ENCODE measurements at regions not wholly inside any gene's neighbourhood (a gene's known extent, or its start where the extent isn't known, plus 50 kb on each side); places are given as distances from the start of the nearest gene placed in this dataset.
"Not testable (repeated sequence)": the region's sequence is repeated elsewhere in the genome, so short reads cannot be mapped to it uniquely, and the experiment has no call there.

GRCh38 chr9:81317223-81317622 lies 372.1 kb downstream of the TLE1 start:
- H3K27ac ChIP-seq (replicated peaks in 1 of 4): no peak overlapping the region
- WGBS: 89% methylated on average over 1 of the region's 1 CpG
- intact Hi-C loops (cut with DNase I): no loop called here

GRCh38 chr9:81314490-81314889 lies 374.9 kb downstream of the TLE1 start:
- no peak for DNase-seq (ENCODE audit: extremely low spot score)
- intact Hi-C loops (cut with DNase I): no loop called here
- TF ChIP-seq CTCF (IDR thresholded peaks at IDR 0.05) (no peak), EP300 (IDR thresholded peaks at IDR 0.05) (no peak), POLR2A (IDR thresholded peaks at IDR 0.05; ENCODE audit: low read depth) (no peak), POLR2AphosphoS5 (IDR thresholded peaks at IDR 0.05) (no peak)
- Histone ChIP-seq H3K27ac (replicated peaks in 1 of 4) (no peak overlapping the region), H3K4me3 (no peak overlapping the region), H3K4me1 (no peaks in the 10 kb centered on the region), H3K27me3 (no peaks in the 10 kb centered on the region), H3K9me3 (no peaks in the 10 kb centered on the region), H3K36me3 (no peaks in the 10 kb centered on the region)
- 90% methylated on average over 3 of the region's 3 CpGs for WGBS

More at GRCh38 chr9:81317223-81317622, 372.1 kb downstream of the TLE1 start:
- no peaks in the 10 kb centered on the region for H3K36me3 ChIP-seq
- no peak overlapping the region for H3K4me3 ChIP-seq
- no peaks in the 10 kb centered on the region for H3K27me3 ChIP-seq
- H3K9me3 ChIP-seq: no peaks in the 10 kb centered on the region
- H3K4me1 ChIP-seq: peaks cover 0 to 4% (median 0%) of the 10 kb centered on the region in 4 donors
- no peak for DNase-seq (ENCODE audit: extremely low spot score)
- TF ChIP-seq POLR2A (IDR thresholded peaks at IDR 0.05; ENCODE audit: low read depth) (no peak), EP300 (IDR thresholded peaks at IDR 0.05) (no peak)

GRCh38 chr9:81313877-81314276 lies 375.5 kb downstream of the TLE1 start:
- intact Hi-C loops (cut with DNase I): no loop called here
- H3K9me3 ChIP-seq: no peaks in the 10 kb centered on the region
- 88% methylated on average over 2 of the region's 2 CpGs for WGBS

GRCh38 chr9:81312346-81312745 lies 377.0 kb downstream of the TLE1 start:
- no peaks in the 10 kb centered on the region for H3K36me3 ChIP-seq

More at GRCh38 chr9:81313877-81314276, 375.5 kb downstream of the TLE1 start:
- Histone ChIP-seq H3K36me3 (no peaks in the 10 kb centered on the region), H3K27ac (replicated peaks in 1 of 4) (no peak overlapping the region), H3K4me3 (no peak overlapping the region), H3K4me1 (no peaks in the 10 kb centered on the region), H3K27me3 (no peaks in the 10 kb centered on the region)
- no peak for TF ChIP-seq CTCF (IDR thresholded peaks at IDR 0.05)
- no peak for TF ChIP-seq POLR2AphosphoS5 (IDR thresholded peaks at IDR 0.05)
- TF ChIP-seq POLR2A (IDR thresholded peaks at IDR 0.05; ENCODE audit: low read depth): no peak
- TF ChIP-seq EP300 (IDR thresholded peaks at IDR 0.05): no peak
- no peak for DNase-seq (ENCODE audit: extremely low spot score)

GRCh38 chr9:81308404-81308803 lies 380.9 kb downstream of the TLE1 start:
- TF ChIP-seq EP300 (IDR thresholded peaks at IDR 0.05): no peak
- TF ChIP-seq POLR2AphosphoS5 (IDR thresholded peaks at IDR 0.05): no peak
- no peak for TF ChIP-seq CTCF (IDR thresholded peaks at IDR 0.05)
- no peak for TF ChIP-seq POLR2A (IDR thresholded peaks at IDR 0.05; ENCODE audit: low read depth)
- H3K27me3 ChIP-seq: no peaks in the 10 kb centered on the region
- WGBS: 92% methylated on average over 4 of the region's 4 CpGs
- H3K27ac ChIP-seq (replicated peaks in 1 of 4): no peak overlapping the region
- no peak overlapping the region for H3K4me3 ChIP-seq
- no peaks in the 10 kb centered on the region for H3K9me3 ChIP-seq
- DNase-seq (ENCODE audit: extremely low spot score): no peak
- intact Hi-C loops (cut with DNase I): no loop called here
- no peaks in the 10 kb centered on the region for H3K4me1 ChIP-seq
- no peaks in the 10 kb centered on the region for H3K36me3 ChIP-seq

More at GRCh38 chr9:81312346-81312745, 377.0 kb downstream of the TLE1 start:
- H3K4me1 ChIP-seq: no peaks in the 10 kb centered on the region
- no peaks in the 10 kb centered on the region for H3K9me3 ChIP-seq
- DNase-seq (ENCODE audit: extremely low spot score): no peak
- intact Hi-C loops (cut with DNase I): no loop called here
- H3K27me3 ChIP-seq: no peaks in the 10 kb centered on the region
- no peak overlapping the region for H3K27ac ChIP-seq (replicated peaks in 1 of 4)
- 87% methylated on average over 3 of the region's 3 CpGs for WGBS
- TF ChIP-seq EP300 (IDR thresholded peaks at IDR 0.05) (no peak), POLR2AphosphoS5 (IDR thresholded peaks at IDR 0.05) (no peak), CTCF (IDR thresholded peaks at IDR 0.05) (no peak), POLR2A (IDR thresholded peaks at IDR 0.05; ENCODE audit: low read depth) (no peak)
- H3K4me3 ChIP-seq: no peak overlapping the region

- intact Hi-C loops (cut with DNase I); H3K4me3 ChIP-seq; DNase-seq (ENCODE audit: extremely low spot score); H3K36me3 ChIP-seq; H3K27ac ChIP-seq (replicated peaks in 1 of 4); H3K9me3 ChIP-seq; H3K27me3 ChIP-seq; H3K4me1 ChIP-seq: not testable (repeated sequence)
- WGBS: 96% methylated on average over 5 of the region's 5 CpGs
Observed at GRCh38 chr9:81307791-81308190, 381.6 kb downstream of the TLE1 start.
